Neuronal stem cell (in vitro differentiated cells): ENCODE measurements at regions not wholly inside any gene's neighbourhood (a gene's known extent, or its start where the extent isn't known, plus 50 kb on each side); places are given as distances from the start of the nearest gene placed in this dataset.
A peak's percentile ranks its signal among the peaks of the same experiment; 100 is the strongest.

ENCODE experiments used
- DNase-seq: peaks from one replicate; pipeline ENCODE4 v3.0.0-alpha.2; 2013; ENCODE audit warnings: low spot score
- H2AFZ ChIP-seq: one replicate; pipeline ENCODE4 v1.6.1; 2013; ENCODE audit warnings: mild to moderate bottlenecking, low read length, inconsistent platforms
- H2AK5ac ChIP-seq: 2 replicates; pipeline ENCODE4 v1.6.1; 2013; ENCODE audit warnings: low read depth, mild to moderate bottlenecking, inconsistent platforms, low read length, moderate library complexity, mixed read lengths
- H2BK120ac ChIP-seq: 2 replicates; pipeline ENCODE4 v1.6.1; 2013; ENCODE audit warnings: low read depth, mild to moderate bottlenecking, inconsistent platforms, low read length, moderate library complexity, mixed read lengths
- H2BK12ac ChIP-seq: one replicate; pipeline ENCODE4 v1.6.1; 2013; ENCODE audit warnings: low read length, inconsistent platforms
- H2BK15ac ChIP-seq: 2 replicates; pipeline ENCODE4 v1.6.1; 2013; ENCODE audit warnings: mild to moderate bottlenecking, low read length, inconsistent platforms, mixed read lengths
- H2BK5ac ChIP-seq: one replicate; pipeline ENCODE4 v1.6.1; 2013; ENCODE audit warnings: inconsistent platforms, mild to moderate bottlenecking, low read length, moderate library complexity
- H3K14ac ChIP-seq: one replicate; pipeline ENCODE4 v1.6.1; 2013; ENCODE audit warnings: low read length, inconsistent platforms
- H3K18ac ChIP-seq: 2 replicates; pipeline ENCODE4 v1.6.1; 2013; ENCODE audit warnings: low read length, inconsistent platforms
- H3K23ac ChIP-seq: 2 replicates; pipeline ENCODE4 v1.6.1; 2013; ENCODE audit warnings: low read depth, mild to moderate bottlenecking, mixed read lengths, low read length, inconsistent platforms; ENCODE audit not compliant: poor library complexity
- H3K27ac ChIP-seq: replicated peaks from 3 replicates; pipeline ENCODE4 v1.5.1; 2013; ENCODE audit warnings: low read length, inconsistent platforms
- H3K27me3 ChIP-seq, 3 experiments: 2 replicates each; pipeline ENCODE4 v1.6.1; 2013; ENCODE audit warnings: low read length in 3 of 3, mild to moderate bottlenecking in 2 of 3, inconsistent platforms in 1 of 3, low read depth in 1 of 3, mixed read lengths in 1 of 3, moderate library complexity in 1 of 3; ENCODE audit not compliant: control insufficient read depth in 3 of 3, insufficient read depth in 3 of 3
- H3K36me3 ChIP-seq, 2 donors: replicated peaks in 1 of 2; 2 replicates each; pipeline ENCODE4 v1.6.1; 2013; ENCODE audit warnings: low read length in 2 of 2; ENCODE audit not compliant: control insufficient read depth in 2 of 2, insufficient read depth in 2 of 2
- H3K4ac ChIP-seq: 2 replicates; pipeline ENCODE4 v1.6.1; 2013; ENCODE audit warnings: inconsistent platforms, mild to moderate bottlenecking, low read length, moderate library complexity
- H3K4me1 ChIP-seq, 2 donors: 1 replicate in 1 of 2; 2 replicates in 1 of 2; pipeline ENCODE4 v1.6.1; 2013; ENCODE audit warnings: low read length in 2 of 2, low read depth in 1 of 2; ENCODE audit not compliant: control insufficient read depth in 2 of 2, insufficient read depth in 1 of 2
- H3K4me2 ChIP-seq: one replicate; pipeline ENCODE4 v1.6.1; 2013; ENCODE audit warnings: mild to moderate bottlenecking, low read length, inconsistent platforms; ENCODE audit not compliant: insufficient read depth, poor library complexity, severe bottlenecking
- H3K4me3 ChIP-seq, 2 donors: 2 replicates each; pipeline ENCODE4 v1.5.1; 2013; ENCODE audit warnings: low read length in 2 of 2, mild to moderate bottlenecking in 2 of 2, inconsistent platforms in 1 of 2, moderate library complexity in 1 of 2
- H3K79me1 ChIP-seq: one replicate; pipeline ENCODE4 v1.6.1; 2013; ENCODE audit warnings: low read depth, mild to moderate bottlenecking, inconsistent platforms, low read length, moderate library complexity
- H3K9ac ChIP-seq: one replicate; pipeline ENCODE4 v1.6.1; 2013; ENCODE audit warnings: mild to moderate bottlenecking, low read depth, low read length, inconsistent platforms; ENCODE audit not compliant: poor library complexity
- H3K9me3 ChIP-seq, 2 donors: replicated peaks in 1 of 2; 2 replicates each; pipeline versions ENCODE3 to v1.6.1; 2013; ENCODE audit warnings: low read length in 2 of 2, mild to moderate bottlenecking in 2 of 2, inconsistent platforms in 1 of 2, low read depth in 1 of 2, mixed read lengths in 1 of 2, moderate library complexity in 1 of 2; ENCODE audit not compliant: control insufficient read depth in 2 of 2, insufficient read depth in 1 of 2
- H4K8ac ChIP-seq: one replicate; pipeline ENCODE4 v1.6.1; 2013; ENCODE audit warnings: low read depth, mild to moderate bottlenecking, inconsistent platforms, low read length, moderate library complexity
- H4K91ac ChIP-seq: one replicate; pipeline ENCODE4 v1.6.1; 2013; ENCODE audit warnings: low read length, low read depth, mild to moderate bottlenecking, inconsistent platforms; ENCODE audit not compliant: poor library complexity
- WGBS, 2 donors: extraction: QIAGEN DNeasy Blood & Tissue Kit; methylation state at CpG; one replicate each; pipeline ENCODE4 v1.1.7; 2013; ENCODE audit warnings: missing lambda C conversion rate in 2 of 2, mixed read lengths in 1 of 2; ENCODE audit not compliant: insufficient read length in 2 of 2, insufficient replicate concordance in 1 of 2; ENCODE audit errors: extremely low coverage in 2 of 2; 5-methylcytosine and 5-hydroxymethylcytosine counted together

GRCh38 chr2:6359964-6360363, 505.7 kb downstream of the CMPK2 start:
- no peak overlapping the region for H2AK5ac ChIP-seq
- H3K4ac ChIP-seq, result no peak overlapping the region
- no peak for DNase-seq
- peaks cover 0 to 3% of the 10 kb centered on the region in 2 donors for H3K9me3 ChIP-seq
- H4K91ac ChIP-seq, result no peak overlapping the region
- no peaks in the 10 kb centered on the region for H3K36me3 ChIP-seq
- H3K4me1 ChIP-seq, result no peaks in the 10 kb centered on the region
- H3K9ac ChIP-seq, result no peak overlapping the region
- H4K8ac ChIP-seq, result no peak overlapping the region
- no peak overlapping the region for H3K14ac ChIP-seq
- no peaks in the 10 kb centered on the region for H3K79me1 ChIP-seq
- no peak overlapping the region for H2AFZ ChIP-seq
- no peak overlapping the region for H2BK15ac ChIP-seq
- no peak overlapping the region for H3K23ac ChIP-seq
- no peak overlapping the region for H3K27ac ChIP-seq
- H2BK12ac ChIP-seq, result no peak overlapping the region
- no peak overlapping the region for H3K4me3 ChIP-seq
- H2BK120ac ChIP-seq, result no peak overlapping the region
- H3K18ac ChIP-seq, result no peak overlapping the region
- no peak overlapping the region for H3K4me2 ChIP-seq
- WGBS, 2 donors, result no CpG with 5 or more reads among the region's 5 CpGs
- H3K27me3 ChIP-seq, result no peaks in the 10 kb centered on the region
- H2BK5ac ChIP-seq, result no peak overlapping the region

DNA sequence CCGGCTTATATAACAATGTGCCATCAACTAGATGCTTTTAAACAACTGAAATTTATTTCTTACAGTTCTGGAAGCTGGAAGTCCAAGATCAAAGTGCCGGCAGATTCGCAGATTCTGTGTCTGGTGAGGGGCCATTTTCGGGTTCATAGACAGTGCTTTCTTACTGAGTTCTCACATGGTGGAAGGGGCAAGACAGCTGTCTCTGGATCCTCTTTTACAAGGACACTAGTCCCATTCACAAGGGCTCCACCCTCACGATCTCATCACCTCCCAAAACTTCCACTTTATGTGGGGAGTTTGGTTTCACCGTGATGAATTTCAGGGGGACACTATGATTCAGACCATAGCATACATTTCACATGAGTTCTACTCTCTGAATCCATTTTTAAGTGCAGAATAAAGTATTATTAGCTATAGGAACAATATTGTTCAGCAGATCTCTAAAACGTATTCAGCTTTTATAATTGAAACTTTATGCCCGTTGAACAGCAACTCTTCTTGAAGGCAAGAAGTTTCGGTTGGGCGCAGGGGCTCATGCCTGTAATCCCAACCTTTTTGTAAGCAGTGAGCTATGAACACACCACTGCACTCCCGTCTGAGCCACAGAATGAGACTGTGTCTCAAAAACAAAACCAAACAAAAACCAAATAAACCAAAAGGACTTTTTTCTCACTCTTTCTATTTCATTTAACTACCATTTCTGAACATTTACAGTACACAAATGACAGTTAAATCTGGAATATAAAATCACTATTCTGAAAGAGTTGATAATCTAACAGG, 502.8 kb downstream of the CMPK2 start:
- H2BK15ac ChIP-seq, result no peak overlapping the region
- no peaks in the 10 kb centered on the region for H3K27me3 ChIP-seq
- no peaks in the 10 kb centered on the region for H3K79me1 ChIP-seq
- H3K18ac ChIP-seq, result no peak overlapping the region
- no peaks in the 10 kb centered on the region for H3K9me3 ChIP-seq
- H2AFZ ChIP-seq, result peak overlapping the region; percentile 12
- H2AK5ac ChIP-seq, result no peak overlapping the region
- H2BK12ac ChIP-seq, result no peak overlapping the region
- H3K4me3 ChIP-seq, result no peak overlapping the region
- H4K8ac ChIP-seq, result no peak overlapping the region
- H4K91ac ChIP-seq, result no peak overlapping the region
- no peak overlapping the region for H2BK120ac ChIP-seq
- H3K9ac ChIP-seq, result no peak overlapping the region
- H2BK5ac ChIP-seq, result no peak overlapping the region
- DNase-seq, result no peak
- no peak overlapping the region for H3K14ac ChIP-seq
- no peak overlapping the region for H3K27ac ChIP-seq
- H3K4ac ChIP-seq, result no peak overlapping the region
- no peaks in the 10 kb centered on the region for H3K36me3 ChIP-seq
- no CpG with 5 or more reads among the region's 11 CpGs for WGBS, 2 donors
- H3K23ac ChIP-seq, result no peak overlapping the region
- no peaks in the 10 kb centered on the region for H3K4me1 ChIP-seq
- H3K4me2 ChIP-seq, result no peak overlapping the region

DNA sequence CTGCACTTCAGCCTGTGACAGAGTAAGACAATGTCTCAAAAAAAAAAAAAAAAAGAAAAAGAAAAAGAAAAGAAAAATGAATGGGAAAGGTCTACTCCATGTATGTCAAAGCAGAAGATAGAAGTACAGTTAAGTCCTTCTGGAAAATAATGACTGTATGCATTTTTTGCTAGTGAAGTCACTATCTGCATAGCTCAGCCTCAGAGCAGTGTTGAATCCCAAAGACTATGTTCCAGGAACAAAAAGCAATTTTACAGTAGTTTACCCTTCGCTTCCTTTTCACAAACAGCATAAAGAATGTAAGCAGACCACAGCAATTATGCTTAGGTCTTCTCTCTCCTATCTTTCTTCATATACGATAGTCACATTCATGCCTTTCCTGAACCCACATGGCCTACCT, 497.4 kb downstream of the CMPK2 start:
- H2AK5ac ChIP-seq, result no peak overlapping the region
- H3K4ac ChIP-seq, result no peak overlapping the region
- H3K36me3 ChIP-seq, result no peaks in the 10 kb centered on the region
- H2BK12ac ChIP-seq, result no peak overlapping the region
- H4K8ac ChIP-seq, result no peak overlapping the region
- H2BK15ac ChIP-seq, result no peak overlapping the region
- no peak overlapping the region for H3K27ac ChIP-seq
- DNase-seq, result no peak
- no peak overlapping the region for H3K18ac ChIP-seq
- no peak overlapping the region for H2BK120ac ChIP-seq
- H3K14ac ChIP-seq, result no peak overlapping the region
- no peak overlapping the region for H4K91ac ChIP-seq
- no peak overlapping the region for H2BK5ac ChIP-seq
- peaks cover 0 to 5% of the 10 kb centered on the region in 2 donors for H3K4me1 ChIP-seq
- H3K9me3 ChIP-seq, result no peaks in the 10 kb centered on the region
- no peak overlapping the region for H3K4me2 ChIP-seq
- no peak overlapping the region for H2AFZ ChIP-seq
- no peak overlapping the region for H3K23ac ChIP-seq
- H3K9ac ChIP-seq, result no peak overlapping the region
- no peak overlapping the region for H3K4me3 ChIP-seq
- no CpG with 5 or more reads among the region's 2 CpGs for WGBS, 2 donors
- no peaks in the 10 kb centered on the region for H3K27me3 ChIP-seq
- H3K79me1 ChIP-seq, result no peaks in the 10 kb centered on the region

DNA sequence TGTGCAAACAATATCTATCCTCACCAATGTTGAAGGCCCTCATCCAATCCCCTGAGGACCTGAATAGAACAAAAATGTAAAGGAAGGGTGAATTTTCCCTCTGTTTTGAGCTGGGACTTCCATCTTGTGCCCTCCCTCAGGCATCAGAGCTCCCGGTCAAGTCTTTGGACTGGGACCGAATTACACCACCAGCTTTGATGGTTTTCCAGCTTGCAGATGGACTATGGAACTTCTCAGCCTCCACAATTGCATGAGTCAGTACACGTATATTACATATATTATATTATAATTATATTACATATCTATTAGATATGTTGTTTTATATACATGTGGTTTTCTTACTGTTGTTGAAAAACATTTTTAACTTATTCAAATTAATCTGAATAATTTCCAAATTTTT, 496.4 kb downstream of the CMPK2 start:
- Histone ChIP-seq H4K91ac (no peak overlapping the region), H2BK12ac (no peak overlapping the region), H3K23ac (no peak overlapping the region), H3K18ac (no peak overlapping the region), H3K9ac (no peak overlapping the region), H2BK120ac (no peak overlapping the region), H2BK5ac (no peak overlapping the region), H3K4me1 (peaks cover 0 to 5% of the 10 kb centered on the region in 2 donors), H2BK15ac (no peak overlapping the region), H3K27ac (no peak overlapping the region), H3K4me2 (no peak overlapping the region), H3K36me3 (no peaks in the 10 kb centered on the region), H4K8ac (no peak overlapping the region), H3K79me1 (no peaks in the 10 kb centered on the region), H3K4ac (no peak overlapping the region), H3K9me3 (no peaks in the 10 kb centered on the region), H3K14ac (no peak overlapping the region), H2AK5ac (no peak overlapping the region), H3K27me3 (no peaks in the 10 kb centered on the region), H2AFZ (no peak overlapping the region), H3K4me3 (no peak overlapping the region)
- no peak for DNase-seq
- no CpG with 5 or more reads among the region's 3 CpGs for WGBS, 2 donors
